ENCODE measurements at regions not wholly inside any gene's neighbourhood (a gene's known extent, or its start where the extent isn't known, plus 50 kb on each side); places are given as distances from the start of the nearest gene placed in this dataset.
A peak's percentile ranks its signal among the peaks of the same experiment; 100 is the strongest.

DNA sequence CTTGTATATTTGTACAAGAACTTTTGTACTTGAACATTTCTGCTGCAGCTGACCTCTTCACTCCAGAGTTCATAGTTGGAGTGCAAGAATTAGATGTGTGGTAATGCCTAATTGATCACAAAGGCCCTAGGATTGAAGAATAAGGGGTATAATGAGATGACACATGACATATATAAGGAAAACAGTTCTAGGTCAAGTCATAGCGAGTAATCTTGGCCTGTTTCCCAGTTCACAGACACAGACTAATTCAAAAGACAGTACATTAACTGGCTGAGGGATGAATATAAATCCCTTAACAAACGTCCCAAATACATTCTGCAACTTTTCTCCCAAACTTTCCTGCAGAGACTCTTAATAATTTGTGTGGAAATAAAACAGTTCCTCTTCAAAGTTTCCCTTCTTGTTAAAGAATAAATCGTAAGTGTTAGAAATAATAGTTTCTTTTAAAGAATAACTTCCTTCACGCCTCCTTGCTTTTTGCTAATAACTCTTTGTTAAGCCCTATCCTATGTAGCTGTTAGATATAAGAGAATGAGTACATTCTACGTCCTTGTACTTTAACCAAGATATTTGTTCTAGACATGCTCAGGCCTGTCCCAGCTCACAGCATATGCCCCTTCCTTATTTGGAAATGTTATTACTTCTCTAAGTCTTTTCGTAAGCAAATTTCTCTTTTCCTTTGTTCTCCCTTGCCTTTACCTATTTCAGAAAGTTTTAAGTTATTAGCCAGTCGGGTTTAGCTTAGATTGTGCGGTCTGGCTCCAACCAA is 556.4 kb upstream of the CTNND2 start:
- no peak for DNase-seq

DNA sequence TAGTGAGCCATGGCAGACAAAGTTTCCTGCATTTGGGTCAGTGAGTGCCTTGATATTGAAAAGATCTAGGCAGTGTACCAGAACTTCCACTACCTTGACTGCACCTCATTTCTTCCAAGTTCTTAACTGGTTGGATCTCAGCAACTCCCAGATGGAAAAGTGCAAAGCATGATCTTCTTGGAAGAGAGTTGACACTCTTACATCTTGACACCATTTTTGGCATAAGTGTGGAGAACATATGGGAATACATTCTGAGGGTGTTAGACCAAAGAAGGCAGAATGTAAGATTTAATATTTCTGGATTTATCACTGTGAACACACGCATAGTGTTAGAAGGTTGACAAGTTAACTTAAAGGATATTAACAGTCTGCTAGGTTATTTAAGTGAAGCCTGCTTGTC is 555.1 kb upstream of the CTNND2 start:
- no peak for DNase-seq

DNA sequence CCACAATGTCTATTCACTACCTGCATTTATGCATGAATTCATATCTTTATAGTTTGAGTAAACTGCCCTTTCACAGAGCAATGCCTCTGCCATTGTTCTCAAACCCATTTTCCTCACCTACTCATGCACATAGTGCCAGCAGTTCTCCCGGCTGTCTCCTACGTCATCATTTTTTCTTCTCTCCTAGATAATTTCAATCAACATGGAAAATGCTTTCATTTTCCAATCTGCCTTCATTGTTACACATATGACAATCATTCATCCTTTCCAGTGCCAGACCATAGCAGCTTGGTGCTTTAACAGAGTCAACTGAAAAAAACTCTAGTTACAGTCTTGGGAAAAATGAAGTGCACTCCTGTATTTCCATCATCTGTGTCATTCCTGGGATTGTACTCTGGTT is 514.8 kb upstream of the CTNND2 start:
- DNase-seq: no peak

DNA sequence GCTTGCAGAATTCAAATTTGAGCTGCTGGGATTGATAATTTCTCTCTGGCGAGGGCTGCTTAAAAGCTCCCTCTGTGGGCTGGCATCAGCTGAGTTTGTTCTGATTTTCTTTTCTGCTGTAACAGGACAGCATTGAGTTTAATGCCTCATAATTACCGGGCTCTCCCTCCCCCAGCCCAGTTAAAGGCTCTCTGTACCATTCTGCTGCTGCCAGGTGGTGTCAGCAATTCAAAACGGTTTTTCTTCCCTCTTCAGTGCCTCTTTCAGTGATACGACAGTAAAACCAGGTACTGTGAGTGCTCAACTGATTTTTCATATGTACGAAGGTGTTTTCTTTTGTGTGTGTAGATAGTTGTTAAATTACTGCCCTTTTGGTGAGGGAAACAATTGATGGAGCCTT is 509.3 kb upstream of the CTNND2 start:
- peak; percentile 39 for DNase-seq

DNA sequence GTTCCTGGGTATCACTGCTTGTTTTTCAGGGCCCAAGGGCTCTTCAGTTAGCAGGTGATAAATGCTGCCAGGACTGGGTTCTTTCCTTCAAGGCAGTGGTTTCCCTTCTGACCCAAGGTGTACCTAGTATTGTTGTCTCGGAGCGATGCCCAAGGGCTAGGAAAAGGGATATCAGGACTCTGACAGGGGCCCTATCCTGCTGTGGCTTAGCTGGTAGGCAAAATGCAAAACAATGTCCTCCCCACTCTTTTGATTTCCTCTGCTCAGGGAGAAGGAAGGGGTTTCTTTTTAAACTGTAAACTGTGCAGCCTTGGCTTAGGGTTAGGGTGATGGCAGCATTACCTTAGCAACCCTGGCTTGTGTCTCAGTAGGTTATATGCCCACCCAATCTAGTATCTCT is 508.8 kb upstream of the CTNND2 start:
- no peak for DNase-seq

DNA sequence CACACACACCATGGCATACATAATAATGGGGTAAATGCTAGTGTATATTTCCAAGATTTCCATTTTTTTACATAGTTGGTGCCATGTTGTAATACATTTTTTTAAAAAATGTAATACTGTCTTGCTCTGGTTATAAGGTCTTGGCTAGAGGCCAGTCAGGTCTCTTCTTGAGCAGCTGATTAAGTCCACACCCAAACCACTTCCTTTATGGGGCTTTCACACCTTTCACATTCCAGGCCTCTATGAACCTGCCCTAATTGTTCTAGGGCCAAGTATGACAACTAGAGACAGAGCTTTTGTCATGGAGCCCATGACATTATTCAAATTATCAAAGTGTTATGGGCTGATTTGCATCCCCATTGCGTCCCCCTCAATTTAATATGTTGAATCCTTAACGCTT is 495.6 kb upstream of the CTNND2 start:
- DNase-seq: no peak

DNA sequence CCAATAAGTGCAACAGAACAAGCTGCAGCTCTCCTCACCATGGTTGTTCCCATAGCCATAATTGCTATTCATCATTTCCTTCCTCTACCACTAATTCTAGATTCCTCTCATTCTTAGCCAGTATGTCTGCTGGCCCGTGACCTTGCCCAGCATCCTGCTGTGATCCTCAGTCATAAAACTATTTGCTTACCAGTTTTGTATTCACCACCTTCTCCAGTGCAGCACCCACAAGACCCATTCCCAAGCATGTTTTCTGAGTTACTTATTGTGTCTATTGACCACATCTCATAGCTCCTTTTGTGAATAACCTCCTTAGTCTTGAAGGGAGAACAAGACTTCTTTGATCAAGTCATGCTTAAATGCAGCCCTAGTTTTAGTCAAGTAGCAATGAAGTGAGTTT is 488.0 kb upstream of the CTNND2 start:
- no peak for DNase-seq

DNA sequence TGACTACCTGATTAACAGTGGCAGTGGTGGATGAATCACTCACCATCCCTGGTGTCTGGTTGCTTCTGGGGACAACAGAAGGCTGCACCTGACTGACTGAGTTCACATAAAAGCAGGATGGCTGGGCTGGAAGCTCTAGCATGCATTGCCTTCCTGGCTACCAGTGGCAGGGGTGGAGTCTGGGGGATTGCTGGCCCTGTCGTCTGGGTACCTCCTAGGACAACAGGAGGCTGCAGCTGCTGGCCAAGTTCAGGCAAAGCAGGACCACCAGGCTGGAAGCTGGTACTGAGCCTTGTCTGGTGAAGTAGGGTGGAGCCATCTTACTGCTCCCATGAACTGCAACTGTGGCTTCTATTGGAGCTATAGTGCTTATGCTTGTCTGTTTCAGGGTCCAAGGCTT is 480.8 kb upstream of the CTNND2 start:
- DNase-seq: no peak

DNA sequence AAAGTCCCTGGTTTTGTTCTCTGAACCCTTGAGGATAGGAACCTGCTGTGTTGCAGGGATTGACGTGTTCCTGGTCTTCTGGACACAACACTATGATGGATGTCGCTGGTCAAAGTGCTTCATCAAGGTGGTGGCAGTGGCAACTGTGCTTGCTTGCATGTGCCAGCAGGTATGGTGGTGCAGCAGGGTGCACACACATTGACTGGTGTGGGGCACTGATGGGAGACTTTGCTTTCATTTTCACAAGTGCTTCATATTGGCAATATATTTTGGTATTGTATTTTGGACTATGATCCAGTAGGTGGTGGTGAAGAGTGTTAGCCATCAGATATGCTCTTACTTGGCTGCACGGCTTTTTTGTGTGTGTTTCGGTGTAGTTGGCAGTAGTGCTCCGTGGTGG is 479.8 kb upstream of the CTNND2 start:
- DNase-seq: no peak

DNA sequence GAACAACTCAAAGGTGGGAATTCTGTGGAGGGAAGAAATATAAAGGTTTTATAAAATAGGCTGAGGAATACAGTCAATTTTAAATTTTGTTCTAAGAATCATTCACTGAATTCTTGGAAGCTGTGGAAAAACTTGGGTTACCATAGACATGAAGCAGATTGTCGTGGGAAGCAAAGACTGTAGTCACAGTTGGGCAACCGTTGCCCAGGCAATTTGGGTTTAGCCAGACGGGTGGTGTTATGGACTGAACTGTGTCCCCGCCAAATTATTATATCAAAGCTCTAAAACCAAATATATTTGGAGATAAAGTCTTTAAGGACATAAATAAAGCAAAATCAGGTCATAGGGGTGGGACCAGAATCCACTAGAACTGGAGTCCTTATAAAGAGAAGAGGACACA is 463.7 kb upstream of the CTNND2 start:
- DNase-seq: no peak

DNA sequence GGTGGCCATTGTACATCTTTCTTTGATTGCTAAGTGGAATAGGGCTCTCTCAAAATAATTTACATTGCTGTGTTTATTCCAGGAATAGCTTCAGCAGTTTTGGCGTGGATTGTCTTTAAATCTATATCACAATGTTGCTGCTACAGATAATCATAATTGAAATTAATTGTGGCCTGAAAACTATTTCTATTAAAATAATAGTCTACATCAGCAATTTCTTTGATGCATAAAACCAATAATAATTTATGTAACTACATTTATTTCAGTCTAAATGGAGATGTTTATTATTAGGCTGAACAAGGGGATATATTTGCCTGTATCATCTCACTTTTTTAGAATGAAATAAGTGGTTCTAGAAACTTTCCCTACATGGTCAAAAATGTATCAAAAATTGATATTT is 456.0 kb upstream of the CTNND2 start:
- no peak for DNase-seq

DNA sequence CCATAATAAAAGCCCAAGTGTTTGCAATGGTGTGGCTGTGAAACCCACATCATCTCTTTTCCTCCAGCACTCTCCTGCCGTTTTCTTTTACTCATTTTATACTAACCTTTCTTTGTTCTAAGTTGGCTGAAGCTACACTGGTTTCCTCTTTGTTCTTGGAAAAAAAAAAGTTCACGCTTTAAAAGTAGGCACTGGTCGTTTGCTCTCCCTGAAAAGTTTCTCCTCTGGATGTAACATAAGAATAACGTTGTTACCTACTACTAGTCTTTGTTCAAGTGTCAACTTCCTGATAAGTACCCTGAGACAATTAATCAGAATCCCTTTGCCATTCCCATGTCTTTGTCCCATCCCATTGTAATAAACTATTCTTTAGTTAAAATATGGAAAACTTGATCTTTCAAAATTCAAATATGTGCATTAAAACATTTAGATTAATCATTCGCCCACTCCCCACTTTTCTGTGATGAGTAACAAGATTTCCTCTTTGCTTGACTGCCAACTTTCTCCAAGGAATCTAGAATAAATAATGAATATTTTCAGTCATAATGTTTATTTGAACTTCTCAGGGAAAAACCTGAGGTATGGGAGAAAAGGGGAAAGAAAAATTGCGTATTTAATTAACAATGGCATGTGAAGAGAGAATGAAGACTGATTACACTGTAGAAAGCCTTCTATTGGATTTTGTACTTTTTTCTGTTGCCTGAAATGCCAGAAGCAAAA is 454.3 kb upstream of the CTNND2 start:
- DNase-seq: no peak

DNA sequence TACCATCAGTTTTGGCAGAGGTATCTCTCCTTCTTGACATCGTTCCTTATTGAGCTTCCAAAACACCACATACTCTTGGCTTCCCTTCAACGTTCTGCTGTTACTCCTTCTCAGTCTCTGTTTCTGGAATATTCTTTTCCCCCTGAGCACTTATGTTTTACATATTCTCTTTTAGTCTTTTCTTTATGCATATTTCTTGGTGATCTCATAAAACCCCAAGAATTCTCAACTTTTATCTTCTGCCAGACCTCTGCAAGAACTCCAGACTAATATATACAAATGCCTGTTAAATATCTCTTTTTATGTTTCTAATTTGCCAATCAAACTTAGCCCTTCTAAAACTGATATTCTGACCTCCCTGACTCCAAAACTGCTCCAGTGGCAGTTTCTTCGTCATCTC is 453.4 kb upstream of the CTNND2 start:
- no peak for DNase-seq

DNA sequence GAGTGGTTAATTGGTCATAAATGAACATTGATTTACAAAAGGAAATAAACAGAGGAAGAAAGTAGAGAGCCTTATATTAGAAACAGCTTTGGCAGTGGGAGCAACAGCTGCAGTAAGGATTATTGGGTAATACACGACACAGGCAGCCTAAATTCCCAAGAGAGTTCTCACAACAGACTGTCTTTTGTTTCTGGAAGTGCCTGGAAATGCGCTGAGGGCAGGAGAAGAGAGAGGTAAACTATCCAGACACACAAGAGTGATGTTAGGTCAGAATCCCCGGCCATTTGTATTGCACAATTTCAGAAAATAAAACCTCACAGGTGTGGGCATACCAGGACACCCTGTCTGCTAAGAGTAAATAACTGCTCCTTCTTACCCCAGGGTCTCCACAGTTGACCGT is 450.4 kb upstream of the CTNND2 start:
- DNase-seq: no peak

DNA sequence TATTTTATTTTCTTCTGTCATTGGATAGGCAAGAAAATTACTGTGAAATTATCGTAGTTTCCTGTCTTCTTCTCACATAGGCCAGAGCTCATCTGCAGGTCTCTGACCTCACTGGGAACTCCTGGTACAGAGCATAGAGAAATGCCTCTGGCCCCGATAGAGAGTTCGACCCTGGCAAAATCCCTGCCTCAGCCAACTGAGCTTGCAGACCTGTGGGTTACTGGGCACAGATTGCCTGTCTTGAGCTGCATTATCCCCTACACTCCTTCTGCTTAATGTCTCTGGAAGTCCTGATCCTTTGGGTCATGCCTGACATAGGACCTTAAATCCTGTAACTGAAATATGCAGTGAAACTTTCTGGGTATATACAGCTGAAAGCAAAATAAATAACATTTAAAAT is 439.3 kb upstream of the CTNND2 start:
- DNase-seq: no peak

DNA sequence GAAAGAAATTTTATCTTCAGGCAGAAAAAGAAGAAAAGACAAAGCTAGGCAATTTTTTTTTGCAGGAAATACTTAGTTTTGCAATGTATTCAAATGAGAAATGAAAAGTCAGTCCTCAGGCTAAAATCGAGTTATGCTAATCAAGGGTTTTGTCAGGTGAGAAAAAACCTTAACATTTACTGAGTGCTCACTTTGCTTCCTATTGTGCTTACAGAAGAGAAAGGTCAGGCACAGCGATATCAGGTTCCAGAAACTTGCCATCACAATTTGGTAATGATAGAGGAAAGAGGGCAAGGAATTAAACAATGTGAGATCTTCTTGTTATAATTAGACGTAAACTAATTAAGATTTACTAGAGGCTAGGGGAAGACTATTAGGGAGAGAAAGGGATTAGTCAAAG is 431.7 kb upstream of the CTNND2 start:
- no peak for DNase-seq

DNA sequence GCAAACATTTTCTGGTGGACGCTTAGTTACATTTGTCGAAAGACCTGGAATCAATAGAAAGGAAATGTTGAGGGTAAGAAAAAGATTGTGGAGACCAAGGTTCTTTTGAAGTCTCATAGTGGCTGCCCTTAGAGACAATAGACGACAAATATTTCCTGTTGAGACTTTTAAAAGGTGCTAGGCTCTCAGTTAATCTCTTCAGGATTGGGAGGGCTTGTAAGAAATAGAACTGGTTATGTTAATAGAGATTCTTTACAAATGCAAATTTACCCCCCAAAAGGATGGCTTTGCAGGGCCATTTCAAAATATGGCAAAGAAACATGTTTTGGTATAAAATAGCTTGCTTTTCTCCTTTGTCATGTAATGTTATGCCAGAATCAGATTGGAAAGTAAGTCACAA is 428.2 kb upstream of the CTNND2 start:
- no peak for DNase-seq

DNA sequence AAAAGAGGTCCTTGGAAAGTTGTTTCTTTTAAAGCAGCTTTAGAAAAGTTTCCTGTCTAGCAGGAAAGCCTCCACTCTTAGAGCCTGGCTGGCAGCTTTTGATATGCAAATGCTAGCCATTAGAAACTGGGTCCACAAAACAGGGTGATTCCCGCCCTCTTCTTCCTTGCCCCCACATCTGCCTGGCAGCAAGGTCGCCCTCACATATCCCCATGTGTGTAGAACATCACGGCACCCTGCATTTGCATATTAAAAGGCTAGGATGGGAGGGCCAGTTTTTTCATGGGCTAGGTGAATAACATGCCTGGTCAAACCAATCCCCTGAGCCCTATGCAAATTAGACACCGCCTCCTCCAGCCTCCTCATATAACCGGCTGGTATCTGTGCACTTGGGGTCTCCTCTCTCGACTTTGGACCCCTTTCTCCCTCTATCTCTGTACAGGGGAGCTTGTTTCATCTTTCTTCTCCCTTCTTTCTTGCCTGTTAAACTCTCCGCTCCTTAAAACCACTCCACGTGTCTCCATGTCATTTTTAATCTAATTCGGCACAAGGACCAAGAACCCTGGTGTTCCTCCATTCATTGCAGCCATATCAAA is 426.8 kb upstream of the CTNND2 start:
- DNase-seq: no peak

DNA sequence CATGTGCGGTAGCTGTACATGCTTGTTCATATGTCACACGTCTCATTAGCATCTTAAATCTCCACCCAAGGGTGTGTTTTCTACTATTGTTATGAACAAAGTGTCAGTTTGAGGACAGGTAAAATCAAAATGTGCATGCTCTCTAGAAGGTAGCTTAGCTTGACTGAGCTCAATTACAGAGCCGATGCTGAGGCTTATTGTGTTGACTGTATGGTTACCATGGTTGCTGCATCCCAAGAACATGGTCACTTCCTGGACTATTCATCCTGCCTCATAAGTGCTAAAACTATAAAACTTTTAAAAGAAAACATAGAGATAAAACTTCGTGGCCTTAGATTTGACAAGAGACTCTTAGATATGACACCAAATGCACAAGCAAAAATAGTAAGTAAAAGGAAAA is 426.1 kb upstream of the CTNND2 start:
- DNase-seq: no peak

DNA sequence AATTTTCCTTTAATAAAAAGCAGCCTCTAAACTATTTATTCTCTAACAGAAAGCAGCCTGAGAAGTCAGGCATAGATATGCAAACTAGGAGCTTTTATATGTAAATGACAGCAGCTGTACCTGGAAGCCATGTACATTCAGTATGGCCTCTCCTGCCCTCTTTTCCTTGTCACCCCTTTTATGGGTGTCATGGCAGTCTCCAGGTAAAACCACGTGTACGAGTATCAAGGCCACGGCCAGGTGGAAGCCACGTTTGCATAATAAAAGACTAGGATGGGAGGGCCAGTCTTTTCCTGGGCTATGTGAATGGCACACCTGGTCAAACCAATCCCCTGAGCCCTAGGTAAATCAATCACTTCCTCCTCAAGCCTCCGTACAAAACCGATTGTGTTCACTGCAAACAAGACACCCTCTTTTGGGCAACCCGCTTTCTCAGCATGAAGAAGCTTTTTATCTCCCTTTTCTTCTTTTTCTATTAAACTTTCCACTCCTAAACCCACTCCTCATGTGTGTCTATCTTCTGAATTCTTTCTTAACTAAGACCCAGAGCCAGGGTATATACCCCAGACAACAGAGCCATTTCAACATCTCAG is 419.5 kb upstream of the CTNND2 start:
- peak; percentile 24 for DNase-seq

DNA sequence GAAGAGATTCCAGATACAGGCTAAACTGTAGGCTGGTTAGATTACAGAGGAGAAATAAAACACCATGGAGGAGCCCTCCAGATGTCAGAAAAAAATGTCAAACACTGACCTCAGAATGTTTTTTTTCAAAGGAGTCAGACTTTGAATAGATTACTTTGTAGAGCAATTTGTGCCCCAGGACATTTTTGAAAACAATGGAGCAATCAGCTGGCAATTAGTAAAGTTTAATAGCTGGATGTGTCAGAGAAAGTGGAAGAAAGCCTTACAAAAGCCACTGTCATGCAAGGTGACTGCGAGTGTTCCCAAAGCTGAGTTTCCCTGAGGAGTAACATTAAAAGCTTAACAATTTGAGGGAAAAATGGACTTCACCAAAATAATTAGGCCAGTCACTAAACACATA is 417.8 kb upstream of the CTNND2 start:
- no peak for DNase-seq

DNA sequence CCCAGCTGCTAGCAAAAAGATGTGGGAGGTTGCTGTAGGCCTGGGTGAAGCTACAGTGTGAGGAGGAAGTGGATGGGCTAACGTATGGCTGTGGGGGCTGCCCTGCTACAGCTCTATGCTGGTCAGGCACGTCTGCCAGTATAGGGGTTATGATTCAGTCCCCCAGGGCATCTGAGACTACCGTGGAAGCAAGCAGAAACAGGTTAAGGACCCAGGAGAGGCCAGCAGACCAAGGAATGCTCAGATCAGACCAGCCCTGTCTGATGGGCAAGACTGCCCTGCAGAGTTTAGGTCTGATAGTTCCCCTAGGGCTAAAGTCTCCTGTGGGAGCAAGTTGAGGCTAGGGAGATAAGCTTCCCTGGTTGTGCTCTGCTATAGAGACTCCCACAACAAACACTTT is 416.1 kb upstream of the CTNND2 start:
- DNase-seq: no peak

DNA sequence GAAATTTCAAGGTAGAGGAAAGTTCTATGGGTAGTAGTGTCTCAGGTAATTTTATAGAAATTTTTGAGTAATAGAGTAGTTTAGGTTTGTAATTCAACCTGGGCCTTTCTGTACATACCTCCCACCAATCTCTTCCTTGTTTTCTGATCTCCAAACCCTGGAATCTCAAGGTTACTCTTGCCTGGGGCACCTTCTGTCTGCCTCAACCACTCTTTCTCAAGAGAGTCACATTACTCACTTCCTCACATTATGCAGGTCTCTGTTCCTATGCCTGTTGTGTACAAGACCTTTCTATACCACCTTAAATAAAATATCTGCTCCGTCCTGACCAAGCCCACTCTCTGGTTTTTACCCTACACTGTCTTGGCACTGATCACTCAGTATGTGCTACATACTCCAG is 412.6 kb upstream of the CTNND2 start:
- DNase-seq: no peak

DNA sequence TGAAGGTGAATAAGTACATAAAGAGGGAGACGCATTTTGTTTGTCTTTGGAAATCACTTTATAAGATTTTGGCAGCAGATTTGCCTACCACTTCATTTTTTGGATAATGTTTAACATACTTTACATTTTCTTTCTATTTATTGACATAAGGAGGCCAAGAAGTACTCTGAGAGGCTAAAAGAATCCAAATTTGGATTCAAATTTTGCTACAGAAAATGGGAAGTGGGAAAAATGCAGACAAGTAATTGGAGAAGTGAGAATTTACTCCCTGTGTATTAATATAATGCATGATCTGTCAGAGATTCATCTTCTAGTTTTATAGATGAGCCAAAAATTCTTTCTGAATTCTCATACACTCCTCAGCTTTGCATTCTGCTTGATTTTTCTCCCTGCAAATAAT is 411.2 kb upstream of the CTNND2 start:
- no peak for DNase-seq

Measured in NCI-H69 (cell line).